ENCODE measurements at regions not wholly inside any gene's neighbourhood (a gene's known extent, or its start where the extent isn't known, plus 50 kb on each side); places are given as distances from the start of the nearest gene placed in this dataset.

- intact Hi-C loops (cut with DNase I, micrococcal nuclease): no loop called here
- no peaks in the 10 kb centered on the region for H3K27me3 Mint-ChIP-seq
- H3K36me3 Mint-ChIP-seq (ENCODE audit: low read depth): no peaks in the 10 kb centered on the region
- no peak for TF ChIP-seq CTCF (IDR thresholded peaks at IDR 0.05)
- no peaks in the 10 kb centered on the region for H3K36me3 ChIP-seq (ENCODE audit: insufficient read depth, low read length)
- H3K27ac Mint-ChIP-seq: no peak overlapping the region
- no peak overlapping the region for H3K4me3 Mint-ChIP-seq
- H3K27me3 ChIP-seq (ENCODE audit: control insufficient read depth in 1 of 2, insufficient read depth in 2 of 2, low read length in 2 of 2): no peaks in the 10 kb centered on the region
- peaks cover 0 to 8% of the 10 kb centered on the region in 2 experiments for H3K9me3 ChIP-seq (ENCODE audit: control insufficient read depth in 1 of 2, insufficient read depth in 1 of 2, low read length in 2 of 2)
- CTCF ChIA-PET: no interaction called here
- POLR2A ChIA-PET: no interaction called here
- no peaks in the 10 kb centered on the region for H3K4me1 ChIP-seq (ENCODE audit: insufficient read depth, low read length)
- no peak overlapping the region for H3K27ac ChIP-seq (ENCODE audit: low read depth in 1 of 2, low read length in 2 of 2)
- ATAC-seq (ENCODE audit: poor library complexity): no peak
- no peak overlapping the region for H3K4me3 ChIP-seq (ENCODE audit: low read length)
- no peaks in the 10 kb centered on the region for H3K4me1 Mint-ChIP-seq (ENCODE audit: low read depth)
- H3K9me3 Mint-ChIP-seq: no peaks in the 10 kb centered on the region
- no peak for DNase-seq
Measured at GRCh38 chr5:84518862-84519261, 134.2 kb upstream of the EDIL3 start.

DNA sequence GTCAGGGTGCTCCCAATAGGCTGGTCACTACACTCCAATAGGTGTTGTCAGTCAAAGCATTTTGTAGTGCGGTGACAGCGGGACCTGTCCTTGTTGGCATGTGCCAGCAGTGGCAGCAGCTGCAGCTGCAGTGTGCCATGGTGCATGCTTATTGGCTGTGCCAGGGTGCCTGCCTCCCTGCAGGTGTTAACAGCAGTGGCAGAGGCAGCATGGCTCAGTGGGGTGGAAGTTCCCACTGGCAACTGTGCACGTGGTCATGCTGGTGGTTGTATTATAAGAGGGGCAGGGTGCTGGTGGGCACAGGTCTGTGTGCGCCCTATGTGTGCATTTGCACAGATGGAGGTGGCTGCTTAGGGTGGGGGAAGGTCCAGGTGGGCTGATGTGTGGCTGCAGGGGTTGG, 133.7 kb upstream of the EDIL3 start:
- Histone ChIP-seq H3K9me3 (ENCODE audit: control insufficient read depth in 1 of 2, insufficient read depth in 1 of 2, low read length in 2 of 2) (peaks cover 0 to 8% of the 10 kb centered on the region in 2 experiments), H3K4me1 (ENCODE audit: insufficient read depth, low read length) (no peaks in the 10 kb centered on the region), H3K27ac (ENCODE audit: low read depth in 1 of 2, low read length in 2 of 2) (no peak overlapping the region), H3K27me3 (ENCODE audit: control insufficient read depth in 1 of 2, insufficient read depth in 2 of 2, low read length in 2 of 2) (no peaks in the 10 kb centered on the region), H3K4me3 (ENCODE audit: low read length) (no peak overlapping the region), H3K36me3 (ENCODE audit: insufficient read depth, low read length) (no peaks in the 10 kb centered on the region)
- ATAC-seq (ENCODE audit: poor library complexity) (no peak), DNase-seq (no peak)
- Mint-ChIP-seq H3K27ac (no peak overlapping the region), H3K9me3 (no peaks in the 10 kb centered on the region), H3K4me3 (no peak overlapping the region), H3K4me1 (ENCODE audit: low read depth) (no peaks in the 10 kb centered on the region), H3K36me3 (ENCODE audit: low read depth) (no peaks in the 10 kb centered on the region), H3K27me3 (no peaks in the 10 kb centered on the region)
- intact Hi-C loops (cut with DNase I, micrococcal nuclease): no loop called here
- CTCF ChIA-PET: no interaction called here
- no peak for TF ChIP-seq CTCF (IDR thresholded peaks at IDR 0.05)
- POLR2A ChIA-PET: no interaction called here

- CTCF ChIA-PET: no interaction called here
Measured at GRCh38 chr5:84506625-84507024, 121.9 kb upstream of the EDIL3 start.

More at GRCh38 chr5:84506625-84507024, 121.9 kb upstream of the EDIL3 start:
- H3K9me3 Mint-ChIP-seq: no peaks in the 10 kb centered on the region
- POLR2A ChIA-PET: no interaction called here
- intact Hi-C loops (cut with DNase I, micrococcal nuclease): no loop called here
- H3K27ac Mint-ChIP-seq: no peak overlapping the region
- no peaks in the 10 kb centered on the region for H3K27me3 ChIP-seq (ENCODE audit: control insufficient read depth in 1 of 2, insufficient read depth in 2 of 2, low read length in 2 of 2)
- no peaks in the 10 kb centered on the region for H3K9me3 ChIP-seq (ENCODE audit: control insufficient read depth in 1 of 2, insufficient read depth in 1 of 2, low read length in 2 of 2)
- DNase-seq (no peak), ATAC-seq (ENCODE audit: poor library complexity) (no peak)
- no peak overlapping the region for H3K4me3 Mint-ChIP-seq
- no peak overlapping the region for H3K27ac ChIP-seq (ENCODE audit: low read depth in 1 of 2, low read length in 2 of 2)
- H3K27me3 Mint-ChIP-seq: no peaks in the 10 kb centered on the region
- TF ChIP-seq CTCF (IDR thresholded peaks at IDR 0.05): no peak
- H3K36me3 ChIP-seq (ENCODE audit: insufficient read depth, low read length): no peaks in the 10 kb centered on the region
- H3K4me3 ChIP-seq (ENCODE audit: low read length): no peak overlapping the region
- no peaks in the 10 kb centered on the region for H3K4me1 Mint-ChIP-seq (ENCODE audit: low read depth)
- no peaks in the 10 kb centered on the region for H3K36me3 Mint-ChIP-seq (ENCODE audit: low read depth)
- no peaks in the 10 kb centered on the region for H3K4me1 ChIP-seq (ENCODE audit: insufficient read depth, low read length)
